SIG-M5 treated with dmso at 0.1 percent for 504 hours (cell line): ENCODE measurements at regions not wholly inside any gene's neighbourhood (a gene's known extent, or its start where the extent isn't known, plus 50 kb on each side); places are given as distances from the start of the nearest gene placed in this dataset.
"Not testable (repeated sequence)": the region's sequence is repeated elsewhere in the genome, so short reads cannot be mapped to it uniquely, and the experiment has no call there.

Experiments used
- DNase-seq: peaks from one replicate; lab custom pipeline; 2025; ENCODE audit not compliant: unreplicated experiment; lab: John Stamatoyannopoulos, UW

DNA sequence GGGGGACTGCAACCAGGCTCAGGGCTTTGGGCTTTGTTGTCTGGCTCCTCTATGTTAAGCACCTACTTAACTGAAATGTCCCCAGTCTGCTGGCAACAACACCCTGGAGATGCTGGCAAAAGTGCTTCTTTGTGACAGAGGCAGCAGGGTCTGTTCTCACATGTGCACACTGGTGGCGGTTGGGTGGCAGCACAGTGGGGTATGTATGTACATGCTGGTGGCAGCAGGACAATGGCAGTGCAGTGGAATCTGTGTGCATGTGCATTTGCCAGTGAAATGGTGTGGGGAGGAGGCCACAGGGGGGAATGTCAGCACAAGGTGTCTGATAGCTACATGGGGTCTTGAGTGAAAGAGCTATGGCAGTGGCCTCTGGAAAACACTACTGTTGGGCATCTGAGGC lies 830.3 kb downstream of the DIPK2A start:
- no peak for DNase-seq

- peak; percentile 86 for DNase-seq
Observed at GRCh38 chr3:144809380-144809779, 837.8 kb downstream of the DIPK2A start.

DNA sequence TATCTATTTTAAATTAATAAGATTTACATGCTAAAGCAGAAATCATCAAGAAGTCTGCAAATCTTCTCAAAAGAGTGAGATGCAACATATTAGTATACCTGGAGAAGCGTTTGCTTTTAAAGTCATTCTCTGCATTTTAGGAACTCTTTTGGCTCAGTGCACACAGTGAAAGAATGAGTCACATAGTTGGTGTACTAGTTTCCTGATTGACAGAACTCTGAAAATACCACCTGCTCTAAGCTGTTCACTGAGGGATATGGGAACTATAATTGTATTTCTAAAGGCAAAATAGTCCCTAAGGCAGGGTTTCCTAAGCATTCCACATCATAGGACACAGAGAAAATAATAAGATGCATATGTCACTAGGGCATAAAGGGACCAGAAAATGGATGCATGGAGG lies 838.5 kb downstream of the DIPK2A start:
- DNase-seq, result peak; percentile 25

- DNase-seq, result no peak
Observed at GRCh38 chr3:144815655-144816054, 844.0 kb downstream of the DIPK2A start.

DNA sequence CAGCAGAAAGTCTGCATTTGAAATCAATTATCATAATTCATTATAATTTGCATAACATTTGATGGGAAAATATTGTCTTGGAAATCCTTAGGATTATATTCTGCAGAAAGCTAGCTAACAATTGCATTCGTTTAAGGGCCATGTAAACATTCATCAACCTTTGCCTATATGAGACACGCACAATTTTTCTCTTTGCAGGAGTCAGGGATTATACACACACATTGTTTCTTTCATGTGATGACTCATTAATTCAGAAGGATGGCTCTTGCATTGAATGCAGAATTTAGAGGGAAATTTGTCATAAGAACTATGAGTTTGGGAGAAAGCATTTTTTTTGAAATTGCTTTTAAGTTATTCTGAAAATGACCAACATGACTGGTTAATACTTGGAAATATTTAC lies 844.7 kb downstream of the DIPK2A start:
- DNase-seq, result no peak

- no peak for DNase-seq
Observed at GRCh38 chr3:144818973-144819372, 847.4 kb downstream of the DIPK2A start.

GRCh38 chr3:144820232-144820631 lies 848.6 kb downstream of the DIPK2A start:
- not testable (repeated sequence) for DNase-seq

- no peak for DNase-seq
Observed at GRCh38 chr3:144820726-144821125, 849.1 kb downstream of the DIPK2A start.

- peak; percentile 56 for DNase-seq
Observed at GRCh38 chr3:144821583-144821982, 850.0 kb downstream of the DIPK2A start.

GRCh38 chr3:144822671-144823070 lies 851.0 kb downstream of the DIPK2A start:
- DNase-seq, result no peak

DNA sequence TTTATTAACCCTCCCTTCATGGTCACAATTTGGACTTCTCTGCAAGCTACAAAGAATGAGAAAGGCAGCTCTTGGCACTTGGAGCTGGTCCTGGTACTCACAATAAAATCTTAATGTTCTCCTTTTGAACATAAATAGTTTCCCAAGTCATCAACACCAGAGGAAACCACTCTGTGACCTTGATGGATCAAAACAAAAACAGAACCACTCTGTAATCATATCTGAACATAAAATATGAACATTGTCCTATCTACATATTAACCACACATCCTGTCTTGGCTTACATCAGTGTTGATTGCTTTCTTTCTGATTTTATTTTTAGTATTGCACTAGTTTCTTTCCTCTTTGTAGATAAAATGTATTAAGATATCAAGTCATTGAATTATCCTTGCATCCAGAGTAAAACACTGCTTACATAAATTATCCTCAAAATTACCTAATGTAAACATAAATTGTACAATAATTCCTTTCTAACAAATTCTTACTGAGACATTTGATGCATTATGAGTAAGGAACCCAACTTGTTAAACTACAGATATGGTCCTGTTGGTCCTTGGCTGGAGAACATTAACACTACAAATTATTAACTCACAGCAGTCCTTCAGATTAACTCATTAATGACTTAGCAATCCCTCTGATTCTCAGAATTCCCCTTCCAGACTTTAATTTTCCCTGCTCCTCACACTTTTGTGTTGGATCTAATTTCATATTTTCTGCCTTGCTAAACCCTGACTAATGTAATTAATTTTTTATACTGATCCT lies 860.5 kb downstream of the DIPK2A start:
- DNase-seq, result no peak

GRCh38 chr3:144839991-144840390 lies 868.4 kb downstream of the DIPK2A start:
- no peak for DNase-seq

- DNase-seq, result no peak
Observed at GRCh38 chr3:144840866-144841265, 869.2 kb downstream of the DIPK2A start.

GRCh38 chr3:144843099-144843498 lies 871.5 kb downstream of the DIPK2A start:
- peak; percentile 33 for DNase-seq

GRCh38 chr3:144852999-144853398 lies 881.4 kb downstream of the DIPK2A start:
- no peak for DNase-seq

DNA sequence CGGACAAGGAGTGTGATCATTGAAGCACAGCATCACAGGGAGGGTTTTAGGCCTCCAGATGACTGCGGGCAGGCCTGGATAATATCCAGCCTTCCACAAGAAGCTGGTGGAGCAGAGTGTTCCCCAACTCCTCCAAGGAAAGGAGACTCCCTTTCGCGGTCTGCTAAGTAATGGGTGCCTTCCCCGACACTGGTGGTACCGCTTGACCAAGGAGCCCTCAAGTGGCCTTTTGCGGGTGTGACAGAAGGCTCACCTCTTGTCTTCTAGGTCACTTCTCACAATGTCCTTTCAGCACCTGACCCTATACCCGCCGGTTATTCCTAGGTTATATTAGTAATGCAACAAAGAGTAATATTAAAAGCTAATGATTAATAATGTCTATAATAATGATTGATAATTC lies 882.4 kb downstream of the DIPK2A start:
- DNase-seq, result not testable (repeated sequence)

GRCh38 chr3:144859161-144859560 lies 887.5 kb downstream of the DIPK2A start:
- DNase-seq, result no peak

- no peak for DNase-seq
Observed at GRCh38 chr3:144864646-144865045, 893.0 kb downstream of the DIPK2A start.

GRCh38 chr3:144865948-144866347 lies 894.3 kb downstream of the DIPK2A start:
- no peak for DNase-seq

- DNase-seq, result peak; percentile 91
Observed at GRCh38 chr3:144866476-144866875, 894.9 kb downstream of the DIPK2A start.

GRCh38 chr3:144868506-144868905 lies 896.9 kb downstream of the DIPK2A start:
- DNase-seq, result no peak

DNA sequence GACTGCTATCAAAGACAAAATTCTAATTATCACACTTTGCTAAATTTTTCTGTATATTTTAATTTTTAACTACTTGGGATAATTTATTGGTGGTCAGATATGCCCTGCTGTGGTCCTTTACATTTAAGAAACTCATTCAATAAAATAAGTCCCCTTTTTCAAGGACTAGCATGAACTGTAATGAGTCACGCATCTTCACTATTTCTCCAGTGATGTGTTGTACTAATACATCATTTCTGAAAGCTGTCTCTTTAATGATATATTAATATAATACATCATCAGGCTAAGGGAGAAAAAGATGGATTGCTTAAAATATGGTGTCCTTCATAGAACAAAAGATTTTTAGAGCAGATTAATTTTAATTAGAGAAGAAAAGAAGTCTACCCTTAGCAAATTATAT lies 901.4 kb downstream of the DIPK2A start:
- DNase-seq, result no peak

GRCh38 chr3:144875211-144875610 lies 903.6 kb downstream of the DIPK2A start:
- no peak for DNase-seq
